ENCODE measurements at regions not wholly inside any gene's neighbourhood (a gene's known extent, or its start where the extent isn't known, plus 50 kb on each side); places are given as distances from the start of the nearest gene placed in this dataset.
"Not testable (repeated sequence)": the region's sequence is repeated elsewhere in the genome, so short reads cannot be mapped to it uniquely, and the experiment has no call there.

- not testable (repeated sequence) for H3K4ac ChIP-seq (ENCODE audit: low read length); H2BK15ac ChIP-seq (ENCODE audit: low read length); H2BK5ac ChIP-seq (ENCODE audit: low read length); H2AK5ac ChIP-seq (ENCODE audit: low read depth, low read length); H3K9me3 ChIP-seq (replicated peaks in 1 of 2; ENCODE audit: control insufficient read depth in 2 of 2, insufficient read depth in 1 of 2, low read depth in 1 of 2, low read length in 2 of 2); H3K27ac ChIP-seq (replicated peaks; ENCODE audit: low read length); H3K4me1 ChIP-seq (ENCODE audit: control insufficient read depth in 2 of 2, insufficient read depth in 1 of 2, low read depth in 1 of 2, low read length in 2 of 2); H3K36me3 ChIP-seq (replicated peaks in 1 of 2; ENCODE audit: control insufficient read depth in 2 of 2, insufficient read depth in 2 of 2, low read length in 2 of 2); H4K91ac ChIP-seq (ENCODE audit: low read depth, low read length, poor library complexity); DNase-seq (ENCODE audit: low spot score); H3K4me2 ChIP-seq (ENCODE audit: insufficient read depth, low read length, poor library complexity, severe bottlenecking); H2BK12ac ChIP-seq (ENCODE audit: low read length); H3K9ac ChIP-seq (ENCODE audit: low read depth, low read length, poor library complexity); H3K23ac ChIP-seq (ENCODE audit: low read depth, low read length, poor library complexity); H3K79me1 ChIP-seq (ENCODE audit: low read depth, low read length); H2BK120ac ChIP-seq (ENCODE audit: low read depth, low read length); H3K27me3 ChIP-seq (ENCODE audit: control insufficient read depth in 3 of 3, insufficient read depth in 3 of 3, low read depth in 1 of 3, low read length in 3 of 3); H4K8ac ChIP-seq (ENCODE audit: low read depth, low read length); H3K4me3 ChIP-seq (ENCODE audit: low read length in 2 of 2); H3K18ac ChIP-seq (ENCODE audit: low read length); H3K14ac ChIP-seq (ENCODE audit: low read length); H2AFZ ChIP-seq (ENCODE audit: low read length)
- WGBS, 2 donors (ENCODE audit: extremely low coverage in 2 of 2, insufficient read length in 2 of 2, insufficient replicate concordance in 1 of 2) = no CpG with 5 or more reads among the region's 1 CpG
These were observed 853.6 kb downstream of the PRIM2 start for GRCh38 chr6:58171025-58171424.

DNA sequence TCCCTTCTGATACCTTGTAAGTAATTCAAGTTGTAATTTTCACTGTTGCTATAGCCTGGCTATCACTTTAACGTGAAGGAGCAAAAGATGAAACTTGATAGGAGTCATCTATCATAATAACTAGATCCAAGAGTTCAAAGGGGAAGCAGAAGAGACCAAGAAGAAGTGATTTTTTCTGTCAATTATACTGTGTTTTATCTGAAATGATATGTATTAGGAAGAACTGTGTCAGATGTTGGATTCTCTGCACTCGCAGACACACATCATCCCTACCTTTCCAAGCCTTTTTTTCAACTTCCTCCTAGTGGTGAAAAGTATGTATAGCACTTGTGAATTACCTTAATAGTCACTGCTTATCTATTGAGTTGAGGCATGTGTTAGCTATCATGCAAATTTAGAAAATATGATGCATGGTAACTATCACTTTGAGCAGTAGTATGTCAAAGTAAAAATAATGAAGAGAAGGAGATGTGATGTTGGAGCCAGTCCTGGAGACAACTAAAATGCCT lies 864.2 kb downstream of the PRIM2 start:
- H3K9me3 ChIP-seq (replicated peaks in 1 of 2; ENCODE audit: control insufficient read depth in 2 of 2, insufficient read depth in 1 of 2, low read depth in 1 of 2, low read length in 2 of 2); H3K18ac ChIP-seq (ENCODE audit: low read length); H3K4me3 ChIP-seq (ENCODE audit: low read length in 2 of 2); H3K4ac ChIP-seq (ENCODE audit: low read length); H3K14ac ChIP-seq (ENCODE audit: low read length); H3K4me2 ChIP-seq (ENCODE audit: insufficient read depth, low read length, poor library complexity, severe bottlenecking); H3K4me1 ChIP-seq (ENCODE audit: control insufficient read depth in 2 of 2, insufficient read depth in 1 of 2, low read depth in 1 of 2, low read length in 2 of 2); H3K9ac ChIP-seq (ENCODE audit: low read depth, low read length, poor library complexity); H2AK5ac ChIP-seq (ENCODE audit: low read depth, low read length); H3K23ac ChIP-seq (ENCODE audit: low read depth, low read length, poor library complexity); H3K36me3 ChIP-seq (replicated peaks in 1 of 2; ENCODE audit: control insufficient read depth in 2 of 2, insufficient read depth in 2 of 2, low read length in 2 of 2); H2BK15ac ChIP-seq (ENCODE audit: low read length); H2BK12ac ChIP-seq (ENCODE audit: low read length); H4K8ac ChIP-seq (ENCODE audit: low read depth, low read length); H2BK5ac ChIP-seq (ENCODE audit: low read length); H3K27ac ChIP-seq (replicated peaks; ENCODE audit: low read length); H2BK120ac ChIP-seq (ENCODE audit: low read depth, low read length); DNase-seq (ENCODE audit: low spot score); H3K79me1 ChIP-seq (ENCODE audit: low read depth, low read length); H4K91ac ChIP-seq (ENCODE audit: low read depth, low read length, poor library complexity); H2AFZ ChIP-seq (ENCODE audit: low read length); H3K27me3 ChIP-seq (ENCODE audit: control insufficient read depth in 3 of 3, insufficient read depth in 3 of 3, low read depth in 1 of 3, low read length in 3 of 3): not testable (repeated sequence)
- WGBS, 2 donors (ENCODE audit: extremely low coverage in 2 of 2, insufficient read length in 2 of 2, insufficient replicate concordance in 1 of 2) = no CpG with 5 or more reads among the region's 2 CpGs

GRCh38 chr6:58185300-58185699 lies 867.9 kb downstream of the PRIM2 start:
- H3K4me2 ChIP-seq (ENCODE audit: insufficient read depth, low read length, poor library complexity, severe bottlenecking); H2BK12ac ChIP-seq (ENCODE audit: low read length); H3K23ac ChIP-seq (ENCODE audit: low read depth, low read length, poor library complexity); H3K18ac ChIP-seq (ENCODE audit: low read length); H3K36me3 ChIP-seq (replicated peaks in 1 of 2; ENCODE audit: control insufficient read depth in 2 of 2, insufficient read depth in 2 of 2, low read length in 2 of 2); H3K27ac ChIP-seq (replicated peaks; ENCODE audit: low read length); H3K4me1 ChIP-seq (ENCODE audit: control insufficient read depth in 2 of 2, insufficient read depth in 1 of 2, low read depth in 1 of 2, low read length in 2 of 2); H3K9me3 ChIP-seq (replicated peaks in 1 of 2; ENCODE audit: control insufficient read depth in 2 of 2, insufficient read depth in 1 of 2, low read depth in 1 of 2, low read length in 2 of 2); H3K79me1 ChIP-seq (ENCODE audit: low read depth, low read length); H4K91ac ChIP-seq (ENCODE audit: low read depth, low read length, poor library complexity); H3K4me3 ChIP-seq (ENCODE audit: low read length in 2 of 2); H2AK5ac ChIP-seq (ENCODE audit: low read depth, low read length); H2BK5ac ChIP-seq (ENCODE audit: low read length); H4K8ac ChIP-seq (ENCODE audit: low read depth, low read length); H2BK120ac ChIP-seq (ENCODE audit: low read depth, low read length); H3K4ac ChIP-seq (ENCODE audit: low read length); H3K9ac ChIP-seq (ENCODE audit: low read depth, low read length, poor library complexity); H3K27me3 ChIP-seq (ENCODE audit: control insufficient read depth in 3 of 3, insufficient read depth in 3 of 3, low read depth in 1 of 3, low read length in 3 of 3); DNase-seq (ENCODE audit: low spot score); H3K14ac ChIP-seq (ENCODE audit: low read length); H2AFZ ChIP-seq (ENCODE audit: low read length); H2BK15ac ChIP-seq (ENCODE audit: low read length): not testable (repeated sequence)
- WGBS, 2 donors (ENCODE audit: extremely low coverage in 2 of 2, insufficient read length in 2 of 2, insufficient replicate concordance in 1 of 2) = no CpG with 5 or more reads among the region's 4 CpGs

DNA sequence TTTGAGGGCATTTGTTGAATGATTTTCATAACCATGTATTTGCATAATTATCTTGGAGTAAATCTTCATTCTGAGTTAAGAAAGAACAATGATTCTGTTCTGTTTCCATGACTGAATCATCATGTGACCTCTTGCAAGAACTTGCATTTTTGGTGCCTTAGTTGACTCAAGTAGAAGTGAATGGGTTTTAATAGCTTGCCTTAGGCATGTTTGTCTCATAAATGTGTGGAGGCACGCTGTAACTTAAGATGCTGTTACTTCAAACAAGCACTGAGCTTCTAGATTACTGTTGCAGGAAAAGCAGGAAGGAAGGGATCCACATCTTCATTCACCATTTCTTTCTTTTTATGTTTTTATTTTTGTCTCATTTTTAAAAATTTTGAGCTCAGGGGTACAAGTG lies 875.8 kb downstream of the PRIM2 start:
- not testable (repeated sequence) for H2BK12ac ChIP-seq (ENCODE audit: low read length); DNase-seq (ENCODE audit: low spot score); H2BK120ac ChIP-seq (ENCODE audit: low read depth, low read length); H2BK5ac ChIP-seq (ENCODE audit: low read length); H3K18ac ChIP-seq (ENCODE audit: low read length); H3K9ac ChIP-seq (ENCODE audit: low read depth, low read length, poor library complexity); H2AK5ac ChIP-seq (ENCODE audit: low read depth, low read length); H3K4me3 ChIP-seq (ENCODE audit: low read length in 2 of 2); H3K27ac ChIP-seq (replicated peaks; ENCODE audit: low read length); H2BK15ac ChIP-seq (ENCODE audit: low read length); H2AFZ ChIP-seq (ENCODE audit: low read length); H3K4me1 ChIP-seq (ENCODE audit: control insufficient read depth in 2 of 2, insufficient read depth in 1 of 2, low read depth in 1 of 2, low read length in 2 of 2); H3K79me1 ChIP-seq (ENCODE audit: low read depth, low read length); H3K4ac ChIP-seq (ENCODE audit: low read length); H3K36me3 ChIP-seq (replicated peaks in 1 of 2; ENCODE audit: control insufficient read depth in 2 of 2, insufficient read depth in 2 of 2, low read length in 2 of 2); H4K8ac ChIP-seq (ENCODE audit: low read depth, low read length); H3K14ac ChIP-seq (ENCODE audit: low read length); H3K23ac ChIP-seq (ENCODE audit: low read depth, low read length, poor library complexity); H3K9me3 ChIP-seq (replicated peaks in 1 of 2; ENCODE audit: control insufficient read depth in 2 of 2, insufficient read depth in 1 of 2, low read depth in 1 of 2, low read length in 2 of 2); H3K4me2 ChIP-seq (ENCODE audit: insufficient read depth, low read length, poor library complexity, severe bottlenecking); H4K91ac ChIP-seq (ENCODE audit: low read depth, low read length, poor library complexity); H3K27me3 ChIP-seq (ENCODE audit: control insufficient read depth in 3 of 3, insufficient read depth in 3 of 3, low read depth in 1 of 3, low read length in 3 of 3)
- WGBS, 2 donors (ENCODE audit: extremely low coverage in 2 of 2, insufficient read length in 2 of 2, insufficient replicate concordance in 1 of 2) = no CpG with 5 or more reads among the region's 1 CpG
